BE2C (cell line): ENCODE measurements at regions not wholly inside any gene's neighbourhood (a gene's known extent, or its start where the extent isn't known, plus 50 kb on each side); places are given as distances from the start of the nearest gene placed in this dataset.

Source experiments
- DNase-seq: peaks from one replicate; pipeline ENCODE4 v3.0.0-alpha.2; 2020
- H3K27me3 ChIP-seq: fragments of 250-450 bp; sonication (Bioruptor Pico); 2 replicates; pipeline ENCODE4 v1.5.1; 2020; ENCODE audit warnings: mild to moderate bottlenecking
- H3K36me3 ChIP-seq: fragments of 250-450 bp; sonication (Bioruptor Pico); 2 replicates; pipeline ENCODE4 v1.5.1; 2020; ENCODE audit warnings: mild to moderate bottlenecking
- H3K4me1 ChIP-seq: fragments of 250-450 bp; sonication (Bioruptor Pico); 2 replicates; pipeline ENCODE4 v1.5.1; 2020
- H3K4me3 ChIP-seq: 2 replicates; pipeline ENCODE4 v1.5.1; 2011; ENCODE audit warnings: low read depth, low read length
- H3K9me3 ChIP-seq: fragments of 250-450 bp; sonication (Bioruptor Pico); 2 replicates; pipeline ENCODE4 v1.5.1; 2020
- TF ChIP-seq, protein P1 (sequence below): IDR thresholded peaks from 2 replicates; pipeline ENCODE4 v1.5.1; 2012; ENCODE audit warnings: mild to moderate bottlenecking, low read depth, low read length

DNA sequence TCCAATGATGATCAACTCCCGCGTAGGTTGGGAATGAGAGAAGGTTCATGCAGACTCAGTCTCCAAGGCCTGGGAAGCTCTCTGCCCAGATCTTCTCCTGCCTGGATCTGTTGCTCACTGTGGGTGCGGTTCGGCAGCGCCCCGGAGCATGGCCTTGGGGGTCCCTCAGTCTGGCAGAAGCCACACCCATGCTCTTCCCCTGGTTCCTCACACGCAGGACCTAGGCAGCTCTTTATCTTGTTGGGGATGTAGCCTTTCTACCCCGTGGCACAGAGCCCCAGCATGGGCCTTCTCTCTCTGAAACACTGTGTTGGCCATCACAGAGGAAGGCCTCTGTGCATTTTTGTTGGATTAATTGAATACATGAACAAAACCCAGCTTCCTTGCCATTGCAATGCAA, 1461.6 kb downstream of the BRD1 start:
- no peak overlapping the region for H3K4me3 ChIP-seq
- TF ChIP-seq, protein P1, sequence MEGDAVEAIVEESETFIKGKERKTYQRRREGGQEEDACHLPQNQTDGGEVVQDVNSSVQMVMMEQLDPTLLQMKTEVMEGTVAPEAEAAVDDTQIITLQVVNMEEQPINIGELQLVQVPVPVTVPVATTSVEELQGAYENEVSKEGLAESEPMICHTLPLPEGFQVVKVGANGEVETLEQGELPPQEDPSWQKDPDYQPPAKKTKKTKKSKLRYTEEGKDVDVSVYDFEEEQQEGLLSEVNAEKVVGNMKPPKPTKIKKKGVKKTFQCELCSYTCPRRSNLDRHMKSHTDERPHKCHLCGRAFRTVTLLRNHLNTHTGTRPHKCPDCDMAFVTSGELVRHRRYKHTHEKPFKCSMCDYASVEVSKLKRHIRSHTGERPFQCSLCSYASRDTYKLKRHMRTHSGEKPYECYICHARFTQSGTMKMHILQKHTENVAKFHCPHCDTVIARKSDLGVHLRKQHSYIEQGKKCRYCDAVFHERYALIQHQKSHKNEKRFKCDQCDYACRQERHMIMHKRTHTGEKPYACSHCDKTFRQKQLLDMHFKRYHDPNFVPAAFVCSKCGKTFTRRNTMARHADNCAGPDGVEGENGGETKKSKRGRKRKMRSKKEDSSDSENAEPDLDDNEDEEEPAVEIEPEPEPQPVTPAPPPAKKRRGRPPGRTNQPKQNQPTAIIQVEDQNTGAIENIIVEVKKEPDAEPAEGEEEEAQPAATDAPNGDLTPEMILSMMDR, result no peak
- DNase-seq, result no peak
- H3K9me3 ChIP-seq, result peaks cover 11% of the 10 kb centered on the region; the same call in 1 of the 2 replicates
- H3K36me3 ChIP-seq, result no peaks in the 10 kb centered on the region
- no peaks in the 10 kb centered on the region for H3K4me1 ChIP-seq
- H3K27me3 ChIP-seq, result no peaks in the 10 kb centered on the region

GRCh38 chr22:48365386-48365785, 1462.3 kb downstream of the BRD1 start:
- Histone ChIP-seq H3K36me3 (no peaks in the 10 kb centered on the region), H3K4me1 (no peaks in the 10 kb centered on the region), H3K9me3 (peaks cover 11% of the 10 kb centered on the region; the same call in 1 of the 2 replicates), H3K4me3 (no peak overlapping the region), H3K27me3 (no peaks in the 10 kb centered on the region)
- TF ChIP-seq, protein P1, result no peak
- DNase-seq, result no peak

GRCh38 chr22:48362721-48363404, 1464.8 kb downstream of the BRD1 start:
- peaks cover 11% of the 10 kb centered on the region; the same call in 1 of the 2 replicates for H3K9me3 ChIP-seq
- TF ChIP-seq, protein P1, result no peak
- H3K4me3 ChIP-seq, result no peak overlapping the region
- DNase-seq, result no peak
- no peaks in the 10 kb centered on the region for H3K27me3 ChIP-seq
- no peaks in the 10 kb centered on the region for H3K4me1 ChIP-seq
- H3K36me3 ChIP-seq, result no peaks in the 10 kb centered on the region

GRCh38 chr22:48361099-48361639, 1466.5 kb downstream of the BRD1 start:
- peaks cover 8% of the 10 kb centered on the region; the same call in 1 of the 2 replicates for H3K9me3 ChIP-seq

GRCh38 chr22:48359613-48359965, 1468.1 kb downstream of the BRD1 start:
- no peak for DNase-seq
- TF ChIP-seq, protein P1, result no peak
- no peaks in the 10 kb centered on the region for H3K36me3 ChIP-seq
- H3K27me3 ChIP-seq, result no peaks in the 10 kb centered on the region
- H3K4me3 ChIP-seq, result no peak overlapping the region
- peaks cover 8% of the 10 kb centered on the region; the same call in 1 of the 2 replicates for H3K9me3 ChIP-seq
- no peaks in the 10 kb centered on the region for H3K4me1 ChIP-seq

More at GRCh38 chr22:48361099-48361639, 1466.5 kb downstream of the BRD1 start:
- TF ChIP-seq, protein P1, result no peak
- DNase-seq, result no peak
- H3K4me3 ChIP-seq, result no peak overlapping the region
- H3K27me3 ChIP-seq, result no peaks in the 10 kb centered on the region
- no peaks in the 10 kb centered on the region for H3K4me1 ChIP-seq
- no peaks in the 10 kb centered on the region for H3K36me3 ChIP-seq
